ENCODE measurements at regions not wholly inside any gene's neighbourhood (a gene's known extent, or its start where the extent isn't known, plus 50 kb on each side); places are given as distances from the start of the nearest gene placed in this dataset.

GRCh38 chr3:150090006-150090405 lies 119.3 kb upstream of the PFN2 start:
- no peak overlapping the region for H3K27ac Mint-ChIP-seq
- Histone ChIP-seq H3K9ac (ENCODE audit: extremely low read depth, insufficient read length, low read length) (no peak overlapping the region), H2BK15ac (ENCODE audit: low read depth, low read length) (no peak overlapping the region), H2BK12ac (ENCODE audit: insufficient read length, low read depth, low read length) (no peak overlapping the region), H3K9me3 (ENCODE audit: control insufficient read depth, low read depth, low read length) (no peaks in the 10 kb centered on the region), H2BK20ac (ENCODE audit: low read depth, low read length, poor library complexity, severe bottlenecking) (no peak overlapping the region), H3K18ac (ENCODE audit: insufficient read length, low read depth, low read length) (no peak overlapping the region), H2AK5ac (ENCODE audit: insufficient read length, low read length) (no peak overlapping the region), H3T11ph (ENCODE audit: low read length) (no peak overlapping the region), H3K23ac (ENCODE audit: insufficient read length, low read depth, low read length) (no peak overlapping the region), H3K4me2 (ENCODE audit: insufficient read depth, insufficient read length, low read length) (no peak overlapping the region), H3K79me2 (ENCODE audit: insufficient read depth, low read length) (no peaks in the 10 kb centered on the region), H4K20me1 (ENCODE audit: control insufficient read depth, insufficient read depth, insufficient read length) (no peaks in the 10 kb centered on the region), H2AFZ (ENCODE audit: low read length) (no peak overlapping the region), H2BK5ac (ENCODE audit: insufficient read length, low read length) (no peak overlapping the region), H3K27me3 (ENCODE audit: insufficient read depth, low read length) (no peaks in the 10 kb centered on the region), H2BK120ac (ENCODE audit: low read depth, low read length, poor library complexity, severe bottlenecking) (no peak overlapping the region), H3K79me1 (ENCODE audit: insufficient read depth, low read depth, low read length, poor library complexity, severe bottlenecking) (no peaks in the 10 kb centered on the region), H3K23me2 (ENCODE audit: insufficient read length, low read depth, low read length, poor library complexity, severe bottlenecking) (no peaks in the 10 kb centered on the region), H4K5ac (ENCODE audit: insufficient read length, low read depth, low read length) (no peak overlapping the region), H3K4me1 (ENCODE audit: insufficient read depth, low read length) (no peaks in the 10 kb centered on the region; the same call in 1 of the 2 replicates), H3K56ac (ENCODE audit: insufficient read length, low read depth, low read length) (no peak overlapping the region), H4K8ac (replicated peaks; ENCODE audit: insufficient read length, low read depth, low read length) (no peak overlapping the region), H3K27ac (ENCODE audit: insufficient read length, low read depth, low read length) (no peak overlapping the region), H4K91ac (ENCODE audit: insufficient read length, low read depth, low read length) (no peak overlapping the region), H3K4ac (ENCODE audit: low read depth, low read length) (no peak overlapping the region), H3K14ac (ENCODE audit: insufficient read depth, low read length) (no peak overlapping the region)
- no CpG with 5 or more reads among the region's 4 CpGs for WGBS (ENCODE audit: extremely low coverage, insufficient read length, low lambda C conversion rate)
- TF ChIP-seq CTCF (conservative IDR thresholded peaks at IDR 0.05) = no peak
- H3K9me3 Mint-ChIP-seq = peaks cover 0 to 6% of the 10 kb centered on the region in 2 experiments; a peak in 1 of 5 replicates
- peaks cover 5 to 14% of the 10 kb centered on the region in 2 experiments for H3K4me1 Mint-ChIP-seq
- no peak overlapping the region for H3K4me3 Mint-ChIP-seq
- H3K36me3 Mint-ChIP-seq (ENCODE audit: insufficient read depth in 1 of 3, low read depth in 3 of 3) = no peaks in the 10 kb centered on the region
- 0 out of 2 replicates have a peak, but pooled peaks cover 2% of the 10 kb centered on the region for H3K27me3 Mint-ChIP-seq (ENCODE audit: low read depth)
- no peak for DNase-seq
